ENCODE measurements at regions not wholly inside any gene's neighbourhood (a gene's known extent, or its start where the extent isn't known, plus 50 kb on each side); places are given as distances from the start of the nearest gene placed in this dataset.

- Histone ChIP-seq H3K27me3 (ENCODE audit: control insufficient read depth, insufficient read depth, low read length) (no peaks in the 10 kb centered on the region), H3K9me3 (ENCODE audit: control insufficient read depth, insufficient read depth, low read depth, low read length) (no peaks in the 10 kb centered on the region), H3K79me2 (ENCODE audit: control insufficient read depth, insufficient read depth, low read length) (no peaks in the 10 kb centered on the region), H2AFZ (ENCODE audit: low read length) (no peak overlapping the region), H4K20me1 (ENCODE audit: control insufficient read depth, extremely low read depth, insufficient read depth, low read length) (no peaks in the 10 kb centered on the region), H3K9ac (ENCODE audit: insufficient read depth, low read length) (no peak overlapping the region), H3K36me3 (ENCODE audit: control insufficient read depth, insufficient read depth, low read length) (no peaks in the 10 kb centered on the region), H3K4me1 (ENCODE audit: control insufficient read depth, extremely low read depth, insufficient read depth, low read length) (no peaks in the 10 kb centered on the region), H3K27ac (ENCODE audit: insufficient read depth, low read length) (no peak overlapping the region), H3K4me2 (ENCODE audit: extremely low read depth, insufficient read depth, low read length) (no peak overlapping the region), H3K4me3 (replicated peaks in 1 of 4; ENCODE audit: control extremely low read depth in 1 of 4, insufficient read depth in 1 of 4, low read depth in 3 of 4, low read length in 4 of 4) (no peak overlapping the region)
- no peak for DNase-seq (ENCODE audit: low read depth in 2 of 2)
- no peak for TF ChIP-seq CTCF (conservative IDR thresholded peaks at IDR 0.05 in 1 of 2, IDR thresholded peaks at IDR 0.05 in 1 of 2; ENCODE audit: low read depth in 1 of 2, low read length in 2 of 2)
- no peak for TF ChIP-seq EZH2 (IDR thresholded peaks at IDR 0.05; ENCODE audit: low read length, missing control alignments)
These were observed 239.7 kb downstream of the EMX2 start for GRCh38 chr10:117782276-117782675.

GRCh38 chr10:117783698-117784395, 241.3 kb downstream of the EMX2 start:
- Histone ChIP-seq H2AFZ (ENCODE audit: low read length) (no peak overlapping the region), H3K4me2 (ENCODE audit: extremely low read depth, insufficient read depth, low read length) (no peak overlapping the region), H3K79me2 (ENCODE audit: control insufficient read depth, insufficient read depth, low read length) (no peaks in the 10 kb centered on the region), H3K36me3 (ENCODE audit: control insufficient read depth, insufficient read depth, low read length) (no peaks in the 10 kb centered on the region), H3K9me3 (ENCODE audit: control insufficient read depth, insufficient read depth, low read depth, low read length) (no peaks in the 10 kb centered on the region), H3K9ac (ENCODE audit: insufficient read depth, low read length) (no peak overlapping the region), H3K4me1 (ENCODE audit: control insufficient read depth, extremely low read depth, insufficient read depth, low read length) (no peaks in the 10 kb centered on the region), H3K27ac (ENCODE audit: insufficient read depth, low read length) (no peak overlapping the region), H4K20me1 (ENCODE audit: control insufficient read depth, extremely low read depth, insufficient read depth, low read length) (no peaks in the 10 kb centered on the region), H3K4me3 (replicated peaks in 1 of 4; ENCODE audit: control extremely low read depth in 1 of 4, insufficient read depth in 1 of 4, low read depth in 3 of 4, low read length in 4 of 4) (no peak overlapping the region), H3K27me3 (ENCODE audit: control insufficient read depth, insufficient read depth, low read length) (no peaks in the 10 kb centered on the region)
- DNase-seq (ENCODE audit: low read depth in 2 of 2): no peak
- TF ChIP-seq CTCF (conservative IDR thresholded peaks at IDR 0.05 in 1 of 2, IDR thresholded peaks at IDR 0.05 in 1 of 2; ENCODE audit: low read depth in 1 of 2, low read length in 2 of 2) (no peak), EZH2 (IDR thresholded peaks at IDR 0.05; ENCODE audit: low read length, missing control alignments) (no peak)

GRCh38 chr10:117784776-117785175, 242.2 kb downstream of the EMX2 start:
- no peak overlapping the region for H3K4me3 ChIP-seq (replicated peaks in 1 of 4; ENCODE audit: control extremely low read depth in 1 of 4, insufficient read depth in 1 of 4, low read depth in 3 of 4, low read length in 4 of 4)
- no peak overlapping the region for H3K4me2 ChIP-seq (ENCODE audit: extremely low read depth, insufficient read depth, low read length)
- H3K9me3 ChIP-seq (ENCODE audit: control insufficient read depth, insufficient read depth, low read depth, low read length): no peaks in the 10 kb centered on the region
- no peak overlapping the region for H3K27ac ChIP-seq (ENCODE audit: insufficient read depth, low read length)
- TF ChIP-seq EZH2 (IDR thresholded peaks at IDR 0.05; ENCODE audit: low read length, missing control alignments) (no peak), CTCF (conservative IDR thresholded peaks at IDR 0.05 in 1 of 2, IDR thresholded peaks at IDR 0.05 in 1 of 2; ENCODE audit: low read depth in 1 of 2, low read length in 2 of 2) (no peak)
- no peaks in the 10 kb centered on the region for H3K4me1 ChIP-seq (ENCODE audit: control insufficient read depth, extremely low read depth, insufficient read depth, low read length)
- no peaks in the 10 kb centered on the region for H3K36me3 ChIP-seq (ENCODE audit: control insufficient read depth, insufficient read depth, low read length)
- DNase-seq (ENCODE audit: low read depth in 2 of 2): no peak
- H4K20me1 ChIP-seq (ENCODE audit: control insufficient read depth, extremely low read depth, insufficient read depth, low read length): no peaks in the 10 kb centered on the region
- H3K27me3 ChIP-seq (ENCODE audit: control insufficient read depth, insufficient read depth, low read length): no peaks in the 10 kb centered on the region
- no peaks in the 10 kb centered on the region for H3K79me2 ChIP-seq (ENCODE audit: control insufficient read depth, insufficient read depth, low read length)
- H3K9ac ChIP-seq (ENCODE audit: insufficient read depth, low read length): no peak overlapping the region
- no peak overlapping the region for H2AFZ ChIP-seq (ENCODE audit: low read length)
